IMR-90 (cell line): ENCODE measurements at regions not wholly inside any gene's neighbourhood (a gene's known extent, or its start where the extent isn't known, plus 50 kb on each side); places are given as distances from the start of the nearest gene placed in this dataset.

Experiments used
- CTCF ChIP-seq: conservative IDR thresholded peaks from 2 replicates; pipeline ENCODE4 v1.5.1; 2012; ENCODE audit warnings: mild to moderate bottlenecking, low read depth, low read length, improper control_type of control experiment
- TF ChIP-seq, protein P1 (sequence below): fragments of 150-350 bp; IDR thresholded peaks from 2 replicates; pipeline ENCODE4 v1.6.1; 2016; ENCODE audit warnings: low read depth, mild to moderate bottlenecking, low read length, moderate library complexity, borderline replicate concordance

GRCh38 chr12:91980389-91980821, 165.2 kb downstream of the BTG1 start:
- no peak for TF ChIP-seq CTCF
- TF ChIP-seq, protein P1, sequence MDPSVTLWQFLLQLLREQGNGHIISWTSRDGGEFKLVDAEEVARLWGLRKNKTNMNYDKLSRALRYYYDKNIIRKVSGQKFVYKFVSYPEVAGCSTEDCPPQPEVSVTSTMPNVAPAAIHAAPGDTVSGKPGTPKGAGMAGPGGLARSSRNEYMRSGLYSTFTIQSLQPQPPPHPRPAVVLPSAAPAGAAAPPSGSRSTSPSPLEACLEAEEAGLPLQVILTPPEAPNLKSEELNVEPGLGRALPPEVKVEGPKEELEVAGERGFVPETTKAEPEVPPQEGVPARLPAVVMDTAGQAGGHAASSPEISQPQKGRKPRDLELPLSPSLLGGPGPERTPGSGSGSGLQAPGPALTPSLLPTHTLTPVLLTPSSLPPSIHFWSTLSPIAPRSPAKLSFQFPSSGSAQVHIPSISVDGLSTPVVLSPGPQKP: no peak
